Testis (tissue), 2 donors: ENCODE measurements at regions not wholly inside any gene's neighbourhood (a gene's known extent, or its start where the extent isn't known, plus 50 kb on each side); places are given as distances from the start of the nearest gene placed in this dataset.

Experiments
- CTCF ChIP-seq, 3 experiments: fragments of 450-650 bp in 2 of 3; fragments of 200-600 bp in 1 of 3; sonication (generic) in 1 of 3; IDR thresholded peaks; one replicate each; pipeline ENCODE4 v1.5.1; 2016 to 2019; ENCODE audit warnings: antibody characterized with exemption in 3 of 3, mild to moderate bottlenecking in 2 of 3, moderate library complexity in 1 of 3
- POLR2A ChIP-seq: fragments of 450-650 bp; IDR thresholded peaks from one replicate; pipeline ENCODE4 v1.6.1; 2017; ENCODE audit warnings: antibody characterized with exemption, mild to moderate bottlenecking, moderate library complexity

GRCh38 chr20:39894067-39894466 is 795.0 kb downstream of the MAFB start:
- TF ChIP-seq CTCF (IDR thresholded peaks at IDR 0.05) (no peak), POLR2A (no peak)
